CD14-positive monocyte (primary cell): ENCODE measurements at regions not wholly inside any gene's neighbourhood (a gene's known extent, or its start where the extent isn't known, plus 50 kb on each side); places are given as distances from the start of the nearest gene placed in this dataset.

Experiments used
- DNase-seq, 3 donors: peaks; one replicate each; pipeline ENCODE4 v3.0.0-alpha.2; 2011 to 2022
- H2AFZ ChIP-seq: 2 replicates; pipeline ENCODE4 v1.6.0; 2012; ENCODE audit warnings: mild to moderate bottlenecking, low read depth, low read length, inconsistent platforms; ENCODE audit not compliant: insufficient read depth, poor library complexity, severe bottlenecking
- H3K27ac ChIP-seq, 2 donors: 1 replicate in 1 of 2; 2 replicates in 1 of 2; pipeline ENCODE4 v1.5.1; 2012 to 2013; ENCODE audit warnings: low read length in 2 of 2, control low read depth in 1 of 2, inconsistent platforms in 1 of 2, low read depth in 1 of 2, mild to moderate bottlenecking in 1 of 2
- H3K27me3 ChIP-seq, 2 donors: one replicate each; pipeline versions ENCODE4 v1.6.0 to v1.6.1; 2011 to 2013; ENCODE audit warnings: low read length in 2 of 2; ENCODE audit not compliant: control insufficient read depth in 2 of 2, insufficient read depth in 2 of 2
- H3K36me3 ChIP-seq, 2 donors: replicated peaks in 1 of 2; 1 replicate in 1 of 2; 2 replicates in 1 of 2; pipeline versions ENCODE4 v1.5.1 to v1.6.1; 2012 to 2013; ENCODE audit warnings: low read length in 2 of 2, control low read depth in 1 of 2, inconsistent platforms in 1 of 2, mild to moderate bottlenecking in 1 of 2; ENCODE audit not compliant: insufficient read depth in 2 of 2, control insufficient read depth in 1 of 2
- H3K4me1 ChIP-seq, 2 donors: 1 replicate in 1 of 2; 2 replicates in 1 of 2; pipeline versions ENCODE4 v1.5.1 to v1.6.1; 2012 to 2013; ENCODE audit warnings: low read length in 2 of 2, control low read depth in 1 of 2, inconsistent platforms in 1 of 2, mild to moderate bottlenecking in 1 of 2, moderate library complexity in 1 of 2; ENCODE audit not compliant: insufficient read depth in 2 of 2, control insufficient read depth in 1 of 2
- H3K4me2 ChIP-seq: replicated peaks from 2 replicates; pipeline ENCODE3; 2012; ENCODE audit warnings: low read length, moderate library complexity, mild to moderate bottlenecking; ENCODE audit not compliant: poor library complexity, severe bottlenecking; ENCODE audit errors: extremely low read depth
- H3K4me3 ChIP-seq, 3 experiments: fragments of 200-600 bp in 1 of 3; sonication (generic) in 1 of 3; replicated peaks in 1 of 3; 1 replicate in 2 of 3; 2 replicates in 1 of 3; pipeline ENCODE4 v1.5.1; 2011 to 2013; ENCODE audit warnings: low read length in 3 of 3, mild to moderate bottlenecking in 3 of 3, control low read depth in 2 of 3, low read depth in 2 of 3, inconsistent platforms in 1 of 3, moderate library complexity in 1 of 3
- H3K79me2 ChIP-seq: 2 replicates; pipeline ENCODE4 v1.6.0; 2012; ENCODE audit warnings: mild to moderate bottlenecking, control low read depth, inconsistent platforms, low read length, moderate library complexity; ENCODE audit not compliant: insufficient read depth
- H3K9ac ChIP-seq: 2 replicates; pipeline ENCODE4 v1.6.0; 2017; ENCODE audit warnings: low read length, mild to moderate bottlenecking; ENCODE audit not compliant: insufficient read depth, poor library complexity, severe bottlenecking
- H3K9me3 ChIP-seq, 2 donors: replicated peaks in 1 of 2; 1 replicate in 1 of 2; 2 replicates in 1 of 2; pipeline versions ENCODE4 v1.5.1 to v1.6.1; 2012 to 2013; ENCODE audit warnings: low read length in 2 of 2, control low read depth in 1 of 2; ENCODE audit not compliant: control insufficient read depth in 1 of 2, insufficient read depth in 1 of 2
- H4K20me1 ChIP-seq: 2 replicates; pipeline ENCODE4 v1.6.0; 2012; ENCODE audit warnings: mild to moderate bottlenecking, low read length, control low read depth, moderate library complexity; ENCODE audit not compliant: insufficient read depth
- H3K27ac Mint-ChIP-seq, 7 donors: one replicate each; pipeline ENCODE4 v1.8.0; 2020; ENCODE audit warnings: mild to moderate bottlenecking in 7 of 7, mixed read lengths in 7 of 7, moderate library complexity in 6 of 7, inconsistent platforms in 2 of 7
- H3K27me3 Mint-ChIP-seq, 3 donors: one replicate each; pipeline ENCODE4 v1.8.0; 2021 to 2022; ENCODE audit warnings: low read depth in 3 of 3, mild to moderate bottlenecking in 3 of 3, mixed read lengths in 3 of 3, moderate library complexity in 3 of 3, inconsistent platforms in 1 of 3
- H3K36me3 Mint-ChIP-seq, 2 donors: one replicate each; pipeline ENCODE4 v1.8.0; 2020; ENCODE audit warnings: mixed read lengths in 2 of 2, inconsistent platforms in 1 of 2, mild to moderate bottlenecking in 1 of 2
- H3K4me1 Mint-ChIP-seq: one replicate; pipeline ENCODE4 v1.8.0; 2020; ENCODE audit warnings: mild to moderate bottlenecking, mixed read lengths
- H3K4me3 Mint-ChIP-seq, 2 donors: one replicate each; pipeline ENCODE4 v1.8.0; 2020; ENCODE audit warnings: mild to moderate bottlenecking in 2 of 2, mixed read lengths in 2 of 2, moderate library complexity in 1 of 2
- H3K9me3 Mint-ChIP-seq, 7 donors: one replicate each; pipeline ENCODE4 v1.8.0; 2020 to 2022; ENCODE audit warnings: mixed read lengths in 7 of 7, mild to moderate bottlenecking in 6 of 7, moderate library complexity in 6 of 7, inconsistent platforms in 2 of 7
- CTCF ChIP-seq: fragments of 200-600 bp; IDR thresholded peaks from one replicate; pipeline ENCODE4 v1.8.0; 2022; ENCODE audit warnings: antibody characterized with exemption, mild to moderate bottlenecking
- WGBS: methylation state at CpG from one replicate; pipeline ENCODE4 v1.1.5; 2013; ENCODE audit warnings: missing lambda C conversion rate; ENCODE audit not compliant: insufficient coverage; 5-methylcytosine and 5-hydroxymethylcytosine counted together
- intact Hi-C, 2 donors: fragments of 100-400 bp; cut with micrococcal nuclease; formaldehyde crosslinking; loops; one replicate each; pipeline versions ENCODE4 v1.15.0 to v1.15.1; 2023

DNA sequence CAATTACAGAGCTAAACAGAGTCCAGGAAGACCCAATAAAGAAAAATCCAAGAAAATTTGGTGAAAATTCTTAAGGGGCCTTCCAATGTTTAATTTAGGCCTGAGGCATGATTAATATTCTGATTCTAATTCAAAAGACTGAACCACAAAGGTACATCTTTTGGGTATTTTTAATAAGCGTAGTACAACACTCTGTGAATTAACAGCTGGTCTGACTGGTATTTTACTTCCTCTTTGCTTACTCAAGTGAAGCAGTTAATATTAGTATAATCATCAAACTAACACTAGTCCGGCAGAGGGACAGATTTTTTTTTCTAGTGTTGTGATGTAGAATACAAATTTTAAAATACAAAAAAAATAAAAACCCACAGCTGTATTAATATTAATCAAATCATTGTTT, 652.9 kb downstream of the NR4A2 start:
- Mint-ChIP-seq H3K4me3 (no peak overlapping the region), H3K9me3 (peaks cover 0 to 6% (median 4%) of the 10 kb centered on the region in 7 donors), H3K27ac (no peak overlapping the region), H3K27me3 (peaks cover 0 to 2% (median 1%) of the 10 kb centered on the region in 3 donors), H3K36me3 (no peaks in the 10 kb centered on the region), H3K4me1 (no peaks in the 10 kb centered on the region)
- Histone ChIP-seq H3K9me3 (no peaks in the 10 kb centered on the region), H3K4me3 (no peak overlapping the region), H3K4me2 (no peak overlapping the region), H3K27me3 (no peaks in the 10 kb centered on the region), H3K27ac (no peak overlapping the region), H2AFZ (no peak overlapping the region), H4K20me1 (no peaks in the 10 kb centered on the region), H3K36me3 (no peaks in the 10 kb centered on the region), H3K9ac (no peak overlapping the region), H3K79me2 (no peaks in the 10 kb centered on the region), H3K4me1 (no peaks in the 10 kb centered on the region)
- DNase-seq, result no peak
- WGBS, result no CpG with 5 or more reads among the region's 2 CpGs
- TF ChIP-seq CTCF, result no peak
- intact Hi-C loops, result no loop called here

- H3K36me3 ChIP-seq, result no peaks in the 10 kb centered on the region
- Mint-ChIP-seq H3K27me3 (no peaks in the 10 kb centered on the region), H3K27ac (no peak overlapping the region), H3K9me3 (peaks cover 0 to 17% (median 12%) of the 10 kb centered on the region in 7 donors), H3K4me3 (no peak overlapping the region), H3K36me3 (no peaks in the 10 kb centered on the region), H3K4me1 (no peaks in the 10 kb centered on the region)
- no peaks in the 10 kb centered on the region for H3K79me2 ChIP-seq
- no peak for DNase-seq
- H3K4me1 ChIP-seq, result no peaks in the 10 kb centered on the region
- no peak for TF ChIP-seq CTCF
- H3K9ac ChIP-seq, result no peak overlapping the region
- no CpG with 5 or more reads among the region's 2 CpGs for WGBS
- no peak overlapping the region for H2AFZ ChIP-seq
- H3K27me3 ChIP-seq, result no peaks in the 10 kb centered on the region
- H4K20me1 ChIP-seq, result no peaks in the 10 kb centered on the region
- H3K9me3 ChIP-seq, result peaks cover 0 to 7% of the 10 kb centered on the region in 2 donors
- H3K4me3 ChIP-seq, result no peak overlapping the region
- intact Hi-C loops, result no loop called here
- H3K27ac ChIP-seq, result no peak overlapping the region
- H3K4me2 ChIP-seq, result no peak overlapping the region
These were observed 656.6 kb downstream of the NR4A2 start for GRCh38 chr2:155675920-155676319.
